Colonic mucosa (tissue), 4 donors: ENCODE measurements at regions not wholly inside any gene's neighbourhood (a gene's known extent, or its start where the extent isn't known, plus 50 kb on each side); places are given as distances from the start of the nearest gene placed in this dataset.

Experiments used
- DNase-seq: peaks from one replicate; pipeline ENCODE4 v3.0.0-alpha.2; 2020
- H3K27ac ChIP-seq: fragments of 200-600 bp; one replicate; pipeline ENCODE4 v1.8.0; 2021
- H3K27me3 ChIP-seq: fragments of 200-600 bp; one replicate; pipeline ENCODE4 v1.8.0; 2021
- H3K36me3 ChIP-seq: fragments of 200-600 bp; one replicate; pipeline ENCODE4 v1.8.0; 2021
- H3K4me1 ChIP-seq: fragments of 200-600 bp; one replicate; pipeline ENCODE4 v1.8.0; 2021; ENCODE audit warnings: mild to moderate bottlenecking
- H3K4me3 ChIP-seq: fragments of 200-600 bp; one replicate; pipeline ENCODE4 v1.8.0; 2021
- H3K9ac ChIP-seq, 2 donors: one replicate each; pipeline ENCODE4 v1.7.0; 2013; ENCODE audit warnings: control low read depth in 2 of 2, low read depth in 2 of 2, low read length in 2 of 2
- H3K9me3 ChIP-seq: fragments of 200-600 bp; one replicate; pipeline ENCODE4 v1.8.0; 2021
- CTCF ChIP-seq: fragments of 200-600 bp; IDR thresholded peaks from one replicate; pipeline ENCODE4 v1.8.0; 2022; ENCODE audit warnings: antibody characterized with exemption, mild to moderate bottlenecking
- intact Hi-C: fragments of 100-400 bp; cut with DNase I; formaldehyde crosslinking; loops from one replicate; pipeline ENCODE4 v1.14.1; 2022
- donor health status: healthy.
- donor health status: DM: no; HTN: no; CAD: no.
- donor health status: DM: no; HTN: no; CAD: no.

GRCh38 chr22:49164773-49165320 is 662.8 kb downstream of the BRD1 start:
- DNase-seq: no peak

GRCh38 chr22:49163960-49164690 is 663.5 kb downstream of the BRD1 start:
- Histone ChIP-seq H3K9me3 (no peaks in the 10 kb centered on the region), H3K27ac (no peak overlapping the region), H3K9ac (no peak overlapping the region), H3K4me3 (no peak overlapping the region), H3K27me3 (no peaks in the 10 kb centered on the region), H3K36me3 (no peaks in the 10 kb centered on the region), H3K4me1 (no peaks in the 10 kb centered on the region)
- no peak for TF ChIP-seq CTCF
- DNase-seq: no peak
- intact Hi-C loops: no loop called here

More at GRCh38 chr22:49164773-49165320, 662.8 kb downstream of the BRD1 start:
- intact Hi-C loops: no loop called here
- TF ChIP-seq CTCF: no peak
- H3K4me1 ChIP-seq: no peaks in the 10 kb centered on the region
- no peak overlapping the region for H3K4me3 ChIP-seq
- H3K9ac ChIP-seq: no peak overlapping the region
- H3K9me3 ChIP-seq: no peaks in the 10 kb centered on the region
- no peaks in the 10 kb centered on the region for H3K27me3 ChIP-seq
- H3K27ac ChIP-seq: no peak overlapping the region
- H3K36me3 ChIP-seq: no peaks in the 10 kb centered on the region

GRCh38 chr22:49163258-49163959 is 664.3 kb downstream of the BRD1 start:
- no peak for DNase-seq
- intact Hi-C loops: no loop called here
- Histone ChIP-seq H3K27me3 (no peaks in the 10 kb centered on the region), H3K27ac (no peak overlapping the region), H3K9ac (no peak overlapping the region), H3K36me3 (no peaks in the 10 kb centered on the region), H3K4me1 (no peaks in the 10 kb centered on the region), H3K4me3 (no peak overlapping the region), H3K9me3 (no peaks in the 10 kb centered on the region)
- no peak for TF ChIP-seq CTCF

- no peak overlapping the region for H3K4me3 ChIP-seq
- no peak overlapping the region for H3K9ac ChIP-seq
- H3K27me3 ChIP-seq: no peaks in the 10 kb centered on the region
- H3K4me1 ChIP-seq: no peaks in the 10 kb centered on the region
- no peaks in the 10 kb centered on the region for H3K9me3 ChIP-seq
- no peak for DNase-seq
- intact Hi-C loops: no loop called here
- H3K27ac ChIP-seq: no peak overlapping the region
- TF ChIP-seq CTCF: no peak
- no peaks in the 10 kb centered on the region for H3K36me3 ChIP-seq
These were observed 664.8 kb downstream of the BRD1 start for GRCh38 chr22:49162841-49163240.

- H3K36me3 ChIP-seq: no peaks in the 10 kb centered on the region
- intact Hi-C loops: no loop called here
- TF ChIP-seq CTCF: no peak
- H3K9me3 ChIP-seq: no peaks in the 10 kb centered on the region
- no peaks in the 10 kb centered on the region for H3K27me3 ChIP-seq
- no peak overlapping the region for H3K4me3 ChIP-seq
- DNase-seq: no peak
- H3K27ac ChIP-seq: no peak overlapping the region
- H3K9ac ChIP-seq: no peak overlapping the region
- no peaks in the 10 kb centered on the region for H3K4me1 ChIP-seq
These were observed 666.4 kb downstream of the BRD1 start for GRCh38 chr22:49161002-49161850.
